Prostate gland (tissue), 2 donors: ENCODE measurements at regions not wholly inside any gene's neighbourhood (a gene's known extent, or its start where the extent isn't known, plus 50 kb on each side); places are given as distances from the start of the nearest gene placed in this dataset.
"Not testable (repeated sequence)": the region's sequence is repeated elsewhere in the genome, so short reads cannot be mapped to it uniquely, and the experiment has no call there.

Experiments
- DNase-seq: peaks from one replicate; pipeline ENCODE4 v3.0.0-alpha.2; 2019; ENCODE audit warnings: low spot score
- H3K27ac ChIP-seq, 2 donors: fragments of 200-600 bp; sonication (generic); 2 replicates each; pipeline ENCODE4 v1.5.1; 2017 to 2019
- H3K27me3 ChIP-seq: fragments of 200-600 bp; sonication (generic); replicated peaks from 2 replicates; pipeline ENCODE4 v1.5.1; 2019; ENCODE audit not compliant: insufficient read depth
- H3K36me3 ChIP-seq, 2 donors: fragments of 200-600 bp; sonication (generic); 1 replicate in 1 of 2; 2 replicates in 1 of 2; pipeline versions ENCODE4 v1.5.1 to v1.8.1; 2017 to 2019
- H3K4me1 ChIP-seq: fragments of 200-600 bp; sonication (generic); replicated peaks from 2 replicates; pipeline ENCODE4 v1.5.1; 2019
- H3K4me3 ChIP-seq, 2 donors: fragments of 200-600 bp; sonication (generic); 2 replicates each; pipeline ENCODE4 v1.5.1; 2017 to 2019
- H3K9me3 ChIP-seq: fragments of 200-600 bp; sonication (generic); 2 replicates; pipeline ENCODE4 v1.5.1; 2017
- POLR2A ChIP-seq: fragments of 450-650 bp; IDR thresholded peaks from one replicate; pipeline ENCODE4 v1.6.1; 2016; ENCODE audit warnings: antibody characterized with exemption, mild to moderate bottlenecking
- POLR2AphosphoS5 ChIP-seq: sonication (generic); formaldehyde crosslinking; IDR thresholded peaks from one replicate; pipeline ENCODE4 v1.6.1; 2017; ENCODE audit warnings: antibody characterized with exemption
- WGBS: methylation state at CpG from one replicate; pipeline ENCODE4 v1.1.5; 2018; 5-methylcytosine and 5-hydroxymethylcytosine counted together
- intact Hi-C: fragments of 100-400 bp; cut with DNase I; formaldehyde crosslinking; loops from one replicate; pipeline ENCODE4 v1.14.2; 2022
- TF ChIP-seq, protein P1 (sequence below), 4 experiments: fragments of 200-600 bp in 2 of 4; fragments of 450-650 bp in 2 of 4; sonication (generic) in 2 of 4; IDR thresholded peaks; 1 replicate in 3 of 4; 2 replicates in 1 of 4; pipeline ENCODE4 v1.5.1; 2016 to 2019; ENCODE audit warnings: antibody characterized with exemption in 4 of 4, mild to moderate bottlenecking in 2 of 4, moderate library complexity in 2 of 4

- no peak overlapping the region for H3K4me3 ChIP-seq
- DNase-seq, result no peak
- no peak overlapping the region for H3K27ac ChIP-seq
- H3K9me3 ChIP-seq, result no peaks in the 10 kb centered on the region
- 95% methylated on average over 6 of the region's 6 CpGs for WGBS
- TF ChIP-seq POLR2AphosphoS5 (no peak), POLR2A (no peak)
- TF ChIP-seq, protein P1, sequence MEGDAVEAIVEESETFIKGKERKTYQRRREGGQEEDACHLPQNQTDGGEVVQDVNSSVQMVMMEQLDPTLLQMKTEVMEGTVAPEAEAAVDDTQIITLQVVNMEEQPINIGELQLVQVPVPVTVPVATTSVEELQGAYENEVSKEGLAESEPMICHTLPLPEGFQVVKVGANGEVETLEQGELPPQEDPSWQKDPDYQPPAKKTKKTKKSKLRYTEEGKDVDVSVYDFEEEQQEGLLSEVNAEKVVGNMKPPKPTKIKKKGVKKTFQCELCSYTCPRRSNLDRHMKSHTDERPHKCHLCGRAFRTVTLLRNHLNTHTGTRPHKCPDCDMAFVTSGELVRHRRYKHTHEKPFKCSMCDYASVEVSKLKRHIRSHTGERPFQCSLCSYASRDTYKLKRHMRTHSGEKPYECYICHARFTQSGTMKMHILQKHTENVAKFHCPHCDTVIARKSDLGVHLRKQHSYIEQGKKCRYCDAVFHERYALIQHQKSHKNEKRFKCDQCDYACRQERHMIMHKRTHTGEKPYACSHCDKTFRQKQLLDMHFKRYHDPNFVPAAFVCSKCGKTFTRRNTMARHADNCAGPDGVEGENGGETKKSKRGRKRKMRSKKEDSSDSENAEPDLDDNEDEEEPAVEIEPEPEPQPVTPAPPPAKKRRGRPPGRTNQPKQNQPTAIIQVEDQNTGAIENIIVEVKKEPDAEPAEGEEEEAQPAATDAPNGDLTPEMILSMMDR (IDR thresholded peaks at IDR 0.05), result no peak
- H3K4me1 ChIP-seq, result no peaks in the 10 kb centered on the region
- no peaks in the 10 kb centered on the region for H3K36me3 ChIP-seq
- intact Hi-C loops, result no loop called here
- H3K27me3 ChIP-seq, result no peaks in the 10 kb centered on the region
These were observed 64.3 kb upstream of the BOD1 start for GRCh38 chr5:173680660-173681242.

- WGBS, result 91% methylated on average over 2 of the region's 2 CpGs
- TF ChIP-seq, protein P1 (IDR thresholded peaks at IDR 0.05), result no peak
- TF ChIP-seq POLR2A, result no peak
- no peak for TF ChIP-seq POLR2AphosphoS5
- H3K36me3 ChIP-seq, result no peaks in the 10 kb centered on the region
- no peaks in the 10 kb centered on the region for H3K27me3 ChIP-seq
- no peak overlapping the region for H3K4me3 ChIP-seq
- H3K4me1 ChIP-seq, result no peaks in the 10 kb centered on the region
- H3K27ac ChIP-seq, result no peak overlapping the region
- H3K9me3 ChIP-seq, result no peaks in the 10 kb centered on the region
- DNase-seq, result no peak
- intact Hi-C loops, result no loop called here
These were observed 65.9 kb upstream of the BOD1 start for GRCh38 chr5:173682313-173682712.

DNA sequence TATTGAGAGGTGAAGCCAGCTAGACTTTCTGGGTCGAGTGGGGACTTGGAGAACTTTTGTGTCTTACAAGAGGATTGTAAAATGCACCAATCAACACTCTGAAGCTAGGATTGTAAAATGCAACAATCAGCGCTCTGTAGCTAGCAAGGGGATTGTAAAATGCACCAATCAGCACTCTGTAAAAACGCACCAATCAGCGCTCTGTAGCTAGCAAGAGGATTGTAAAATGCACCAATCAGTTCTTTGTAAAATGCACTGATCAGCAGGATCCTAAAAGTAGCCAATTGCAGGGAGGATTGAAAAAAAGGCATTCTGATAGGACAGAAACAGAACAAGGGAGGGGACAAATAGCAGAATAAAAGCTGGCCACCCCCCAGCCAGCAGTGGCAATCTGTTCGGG is 68.1 kb upstream of the BOD1 start:
- intact Hi-C loops, H3K4me3 ChIP-seq, DNase-seq, H3K9me3 ChIP-seq, H3K36me3 ChIP-seq, H3K4me1 ChIP-seq, H3K27ac ChIP-seq, H3K27me3 ChIP-seq: not testable (repeated sequence)
- WGBS, result 90% methylated on average over 5 of the region's 5 CpGs

DNA sequence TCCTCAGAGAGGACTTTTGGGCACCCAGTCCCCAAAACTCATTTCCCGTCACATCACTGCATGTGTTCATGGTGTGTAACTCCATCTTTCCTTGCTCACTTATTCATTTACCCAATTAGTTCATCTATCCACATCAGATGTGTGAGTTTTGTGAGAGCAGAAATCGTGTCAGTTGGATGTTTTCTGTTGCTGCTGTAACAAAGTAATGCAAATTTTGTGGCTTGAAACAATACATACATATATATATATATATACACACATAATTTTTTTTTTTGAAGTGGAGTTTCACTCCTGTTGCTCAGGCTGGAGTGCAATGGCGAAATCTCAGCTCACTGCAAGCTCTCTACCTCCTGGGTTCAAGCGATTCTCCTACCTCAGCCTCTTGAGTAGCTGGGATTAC is 70.5 kb upstream of the BOD1 start:
- 82% methylated on average over 4 of the region's 4 CpGs for WGBS

GRCh38 chr5:173688703-173689102 is 72.3 kb upstream of the BOD1 start:
- Histone ChIP-seq H3K36me3 (no peaks in the 10 kb centered on the region), H3K27ac (peak overlapping the region in 1 of 2 donors; percentile 17), H3K4me3 (no peak overlapping the region), H3K27me3 (no peaks in the 10 kb centered on the region), H3K9me3 (no peaks in the 10 kb centered on the region), H3K4me1 (no peaks in the 10 kb centered on the region)
- 71% methylated on average over 3 of the region's 3 CpGs for WGBS
- intact Hi-C loops, result no loop called here
- TF ChIP-seq, protein P1 (IDR thresholded peaks at IDR 0.05), result no peak
- no peak for TF ChIP-seq POLR2A
- DNase-seq, result no peak

More for the DNA sequence above, 70.5 kb upstream of the BOD1 start:
- Histone ChIP-seq H3K4me1 (no peaks in the 10 kb centered on the region), H3K27me3 (no peaks in the 10 kb centered on the region), H3K9me3 (no peaks in the 10 kb centered on the region), H3K27ac (no peak overlapping the region), H3K4me3 (no peak overlapping the region), H3K36me3 (no peaks in the 10 kb centered on the region)
- no peak for TF ChIP-seq POLR2A
- TF ChIP-seq, protein P1 (IDR thresholded peaks at IDR 0.05), result no peak
- no peak for TF ChIP-seq POLR2AphosphoS5
- no peak for DNase-seq
- intact Hi-C loops, result no loop called here
